HG03159 (cell line): ENCODE measurements at regions not wholly inside any gene's neighbourhood (a gene's known extent, or its start where the extent isn't known, plus 50 kb on each side); places are given as distances from the start of the nearest gene placed in this dataset.
"Not testable (repeated sequence)": the region's sequence is repeated elsewhere in the genome, so short reads cannot be mapped to it uniquely, and the experiment has no call there.

ENCODE experiments used
- ATAC-seq: cut with Tn5 transposase; IDR thresholded peaks from one replicate; pipeline ENCODE4 v1.9.1; 2021; ENCODE audit warnings: mild to moderate bottlenecking, moderate library complexity; ENCODE audit not compliant: unreplicated experiment

DNA sequence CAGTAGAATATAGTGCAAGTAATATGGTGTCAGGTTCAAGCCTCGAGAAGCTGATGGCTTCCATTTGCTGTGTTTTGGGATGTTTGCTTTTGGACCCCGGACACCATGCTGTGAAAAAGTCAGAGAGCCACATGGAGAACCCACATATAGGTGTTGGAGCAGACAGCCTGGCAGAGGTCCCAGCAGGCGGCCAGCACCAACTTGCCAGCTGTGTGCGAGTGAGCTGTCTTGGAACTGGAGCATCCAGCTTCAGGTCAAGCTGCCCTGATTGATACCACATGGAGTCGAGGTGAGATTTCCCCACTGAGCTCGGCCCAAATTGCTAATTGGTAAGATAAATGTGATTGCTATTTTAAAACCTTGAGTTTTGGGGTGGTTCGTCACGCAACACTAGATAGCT, 185.7 kb upstream of the TBL1XR1 start:
- no peak for ATAC-seq

DNA sequence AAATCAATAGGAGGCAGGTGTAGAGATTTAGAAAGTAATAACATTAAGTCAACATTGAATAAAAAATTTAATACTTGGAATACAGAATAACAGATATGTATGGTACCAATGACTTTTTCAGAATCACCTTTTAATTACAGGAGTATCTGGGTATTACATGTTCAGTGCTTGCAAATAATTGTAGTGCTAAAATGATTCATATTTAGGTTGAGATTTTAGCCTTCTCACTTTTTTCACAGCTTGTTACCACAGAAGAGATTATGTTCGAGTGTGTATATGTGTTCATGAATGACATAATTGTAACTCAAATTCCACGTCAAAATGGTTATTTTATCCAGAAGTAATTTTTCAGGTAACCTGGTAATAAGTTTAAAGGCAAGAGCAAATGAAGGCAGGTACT, 187.9 kb upstream of the TBL1XR1 start:
- ATAC-seq: no peak

DNA sequence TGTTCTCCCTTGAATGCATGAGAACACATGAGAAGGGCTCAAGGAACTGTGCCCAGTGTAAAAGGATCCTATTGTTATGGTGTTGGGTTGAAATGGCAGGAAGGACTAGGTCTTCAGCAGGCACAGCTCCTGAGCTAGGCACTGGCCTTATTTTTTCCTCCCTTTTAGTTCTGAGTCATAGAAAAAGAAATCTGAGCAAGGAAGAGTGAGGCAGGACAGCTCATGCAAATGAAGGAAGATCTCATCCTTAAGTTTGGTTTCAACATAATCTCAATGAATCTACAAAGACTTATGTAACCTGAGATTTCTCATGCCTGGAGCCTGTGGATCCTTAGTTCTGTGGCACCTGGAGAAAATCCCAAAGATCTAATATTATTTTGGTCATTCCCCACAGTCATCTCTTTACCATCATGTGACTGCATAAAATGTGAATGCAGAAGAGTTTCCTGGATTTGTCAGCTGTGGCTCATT, 188.6 kb upstream of the TBL1XR1 start:
- ATAC-seq: no peak

- ATAC-seq: no peak
Measured at GRCh38 chr3:177388209-177388608, 190.9 kb upstream of the TBL1XR1 start.

GRCh38 chr3:177394231-177395024, 197.1 kb upstream of the TBL1XR1 start:
- not testable (repeated sequence) for ATAC-seq

- ATAC-seq: no peak
Measured at GRCh38 chr3:177396733-177397132, 199.5 kb upstream of the TBL1XR1 start.

DNA sequence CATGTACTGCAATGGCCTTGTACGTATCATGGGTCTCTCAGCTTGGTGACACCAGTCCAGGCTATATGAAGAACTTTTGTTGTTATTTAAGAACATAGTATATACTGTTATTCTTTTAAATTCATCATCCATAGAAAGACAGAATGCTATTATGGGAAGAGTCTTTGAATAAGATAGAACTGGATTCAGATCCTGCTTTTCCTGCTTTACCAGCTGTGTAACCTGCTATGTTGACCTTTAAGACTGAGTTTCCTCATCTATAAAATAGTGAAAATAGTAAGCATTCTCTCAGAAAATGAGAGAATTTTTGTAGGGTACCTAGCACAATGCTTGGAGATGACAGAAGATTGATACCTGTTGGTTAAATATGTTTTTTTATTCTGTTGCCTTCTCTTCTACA, 204.1 kb upstream of the TBL1XR1 start:
- no peak for ATAC-seq

- ATAC-seq: no peak
Measured at GRCh38 chr3:177402533-177402932, 205.3 kb upstream of the TBL1XR1 start.

GRCh38 chr3:177405191-177405672, 207.9 kb upstream of the TBL1XR1 start:
- no peak for ATAC-seq

- ATAC-seq: no peak
Measured at GRCh38 chr3:177410730-177411129, 213.4 kb upstream of the TBL1XR1 start.

DNA sequence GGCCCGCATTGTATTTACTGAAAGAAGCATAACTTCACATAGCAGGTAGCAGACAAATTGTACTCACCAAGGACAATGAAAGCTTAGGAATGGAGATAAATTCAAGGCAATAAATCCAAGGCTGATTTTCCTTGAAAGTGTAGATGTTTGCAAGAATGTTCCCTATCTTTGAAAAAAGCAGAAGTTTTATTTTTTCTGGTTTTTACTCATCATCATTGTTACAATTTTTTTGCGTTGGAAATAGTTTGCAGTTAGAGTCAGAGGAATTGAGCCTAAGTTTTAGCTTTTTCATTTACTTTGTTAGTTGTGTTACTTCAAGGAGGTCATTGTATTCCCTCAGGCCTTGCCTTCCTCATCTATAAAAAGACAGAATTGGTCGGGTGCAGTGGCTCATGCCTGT, 213.9 kb upstream of the TBL1XR1 start:
- ATAC-seq: no peak

- ATAC-seq: not testable (repeated sequence)
Measured at GRCh38 chr3:177412677-177413170, 215.4 kb upstream of the TBL1XR1 start.

DNA sequence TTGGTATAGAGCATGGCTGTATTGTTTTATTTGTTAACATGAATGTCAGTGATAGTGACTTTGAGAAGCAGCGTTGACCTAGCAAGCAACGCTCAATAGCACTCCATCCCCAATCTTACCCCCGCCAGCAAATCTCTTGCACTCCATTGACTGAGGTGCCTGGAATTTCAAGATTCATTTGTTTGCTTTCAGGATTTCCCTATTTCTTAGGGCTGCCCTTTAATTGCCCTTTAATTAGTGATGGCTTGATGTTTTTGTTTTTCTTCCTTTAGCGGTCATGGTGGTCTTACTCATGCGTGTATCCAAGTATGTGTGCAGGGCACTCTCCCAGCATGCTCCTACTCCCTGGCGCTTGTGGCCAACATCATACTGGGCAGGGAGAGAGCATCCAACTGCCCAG, 216.8 kb upstream of the TBL1XR1 start:
- ATAC-seq: no peak

DNA sequence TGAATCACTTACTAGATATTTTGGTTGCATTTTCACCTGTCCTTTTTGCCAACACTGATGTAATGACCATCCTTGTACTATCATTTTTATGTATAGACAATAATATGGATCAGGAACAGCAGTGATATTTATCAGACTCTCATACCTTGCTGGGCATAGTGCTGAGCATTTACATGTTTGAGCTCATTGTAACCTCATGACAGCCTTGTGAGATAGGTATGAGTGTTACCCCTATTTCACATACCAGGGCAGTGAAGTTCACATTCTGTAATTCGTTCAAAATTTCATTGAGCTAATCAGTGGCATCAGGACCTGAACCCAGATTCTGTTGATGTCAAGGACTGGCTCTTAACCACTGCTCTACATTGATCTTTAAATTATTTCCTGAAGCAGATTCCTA, 221.5 kb upstream of the TBL1XR1 start:
- no peak for ATAC-seq

GRCh38 chr3:177419904-177420601, 222.8 kb upstream of the TBL1XR1 start:
- ATAC-seq: no peak

DNA sequence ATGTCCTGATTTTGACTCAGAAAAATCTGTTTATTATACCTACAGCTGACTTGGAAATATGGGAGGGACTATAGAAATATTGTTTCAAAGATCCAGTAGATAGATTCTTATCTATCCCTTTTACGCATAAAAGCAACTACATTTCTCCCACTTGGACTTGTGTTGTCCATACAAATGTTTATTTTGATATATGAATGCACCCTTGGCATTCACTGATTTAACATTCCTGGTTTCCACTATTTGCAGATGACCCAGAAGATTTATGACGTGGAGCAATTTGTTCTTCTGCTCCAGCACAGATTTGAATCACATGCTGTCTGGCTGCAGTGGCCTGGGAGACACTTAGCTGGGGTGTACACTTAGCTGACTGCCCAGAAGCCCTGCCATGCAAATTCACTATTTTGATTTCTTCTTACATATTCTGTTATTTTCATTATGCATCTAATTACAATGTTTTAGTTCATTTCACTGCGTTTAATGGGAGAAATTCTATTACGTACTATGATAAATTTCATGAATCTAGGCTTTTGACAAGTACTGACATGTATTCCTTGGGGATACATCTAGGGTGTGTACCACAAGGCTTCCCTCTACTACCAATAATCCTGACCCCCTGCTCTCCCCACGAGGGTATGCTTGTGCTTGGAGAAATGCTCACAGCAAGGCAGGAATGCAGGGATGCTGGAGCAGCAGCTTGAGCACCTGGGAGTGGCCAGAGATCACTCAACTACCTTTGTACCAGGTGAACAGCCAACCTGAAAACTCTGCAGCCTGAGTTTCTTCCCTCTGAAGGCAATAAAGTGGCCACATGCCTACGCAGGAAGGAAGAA, 223.6 kb upstream of the TBL1XR1 start:
- no peak for ATAC-seq

DNA sequence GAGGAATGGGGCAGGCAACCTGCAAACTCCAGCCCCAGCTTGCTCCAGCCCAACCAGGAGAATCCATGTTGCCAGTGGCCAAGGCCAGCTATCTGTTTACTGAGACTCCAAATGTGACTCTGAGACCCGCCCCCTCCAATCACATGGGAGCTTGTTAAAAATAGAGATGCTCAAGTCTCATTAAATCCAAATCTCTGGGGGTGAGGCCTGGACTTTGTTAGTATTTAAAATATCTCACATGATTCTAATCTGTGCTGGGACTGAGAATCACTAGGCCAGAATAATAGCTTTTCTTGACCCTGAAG, 224.2 kb upstream of the TBL1XR1 start:
- no peak for ATAC-seq

DNA sequence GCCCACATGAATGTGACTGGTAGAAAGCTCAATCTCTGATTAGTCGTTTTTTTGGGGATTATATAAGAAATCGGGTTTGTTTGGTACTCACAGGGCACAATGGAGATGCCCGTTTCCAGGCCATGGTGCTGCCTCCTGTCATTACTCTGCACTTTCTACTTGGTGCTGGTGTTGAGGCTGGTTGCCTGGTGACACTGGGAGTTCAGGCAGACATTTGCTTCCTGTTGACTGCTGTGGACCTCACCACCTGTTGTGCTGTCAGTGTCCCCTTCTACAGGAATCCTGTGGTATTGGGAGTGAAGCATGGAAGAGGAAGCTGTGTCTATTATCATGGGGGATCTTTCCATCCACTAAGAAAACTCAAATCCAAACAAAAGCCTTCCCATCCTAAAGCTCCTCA, 227.2 kb upstream of the TBL1XR1 start:
- ATAC-seq: no peak

DNA sequence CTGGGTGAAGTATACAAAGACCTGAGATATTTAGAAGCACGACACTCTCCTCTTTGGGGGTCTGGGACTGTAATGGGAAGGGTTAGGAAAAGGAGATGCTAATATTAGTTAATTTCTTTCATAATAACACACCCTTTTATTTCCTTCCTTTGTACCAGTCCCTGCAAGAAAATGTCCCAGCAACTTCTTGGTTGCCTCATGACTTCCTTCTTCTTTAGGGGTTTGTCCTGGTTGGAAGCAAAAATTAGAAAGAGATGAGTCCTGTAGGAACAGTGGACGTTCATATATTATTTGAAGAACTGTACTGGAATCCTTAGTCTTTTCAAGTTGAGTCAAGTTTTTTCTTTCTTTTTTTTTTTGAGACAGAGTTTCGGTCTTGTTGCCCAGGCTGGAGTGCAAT, 227.8 kb upstream of the TBL1XR1 start:
- no peak for ATAC-seq

- ATAC-seq: no peak
Measured at GRCh38 chr3:177426106-177426877, 229.0 kb upstream of the TBL1XR1 start.
